HepG2 (cell line): ENCODE measurements at regions not wholly inside any gene's neighbourhood (a gene's known extent, or its start where the extent isn't known, plus 50 kb on each side); places are given as distances from the start of the nearest gene placed in this dataset.

Experiments
- ATAC-seq: fragments of 200-7000 bp; cut with Tn5 transposase; 3 replicates; pipeline ENCODE4 v1.9.1; 2020; ENCODE audit warnings: mild to moderate bottlenecking, moderate library complexity
- BruUV-seq: library from RNA; stranded (reverse); fragments of 400-500 nt; replicated peaks from 2 replicates; lab custom pipeline; 2021; lab: Mats Ljungman, UMichigan
- CTCF ChIA-PET: fragments of 300-600 bp; formaldehyde crosslinking; extraction: SDS; loops from one replicate; lab custom pipeline; 2021; ENCODE audit warnings: low total read pairs, inconsistent platforms, low intra/inter-chr PET ratio; lab: Yijun Ruan, JAX
- POLR2A ChIA-PET: fragments of 350-600 bp; sonication (Branson Sonifier 250); formaldehyde crosslinking; loops from one replicate; lab custom pipeline; 2020; ENCODE audit warnings: antibody characterized with exemption, inconsistent platforms; lab: Yijun Ruan, JAX
- DNase-seq: peaks from one replicate; pipeline ENCODE4 v3.0.0-alpha.2; 2015; ENCODE audit warnings: low spot score
- FAIRE-seq: peaks from 3 replicates; lab custom pipeline; 2011; peaks lifted over from hg19 to GRCh38; lab: Jason Lieb, UNC
- H2AFZ ChIP-seq: one replicate; pipeline ENCODE4 v1.6.1; 2011; ENCODE audit warnings: low read length, inconsistent platforms
- H3K27ac ChIP-seq: fragments of 300-600 bp; 3 replicates; pipeline ENCODE4 v1.8.0; 2011; ENCODE audit warnings: mixed run types, mild to moderate bottlenecking, mixed read lengths, low read length, inconsistent platforms; ENCODE audit not compliant: insufficient read depth; ENCODE audit errors: extremely low read length
- H3K27me3 ChIP-seq, 2 experiments: fragments of 200-600 bp in 1 of 2; 2 replicates in 1 of 2; 3 replicates in 1 of 2; pipeline versions ENCODE4 v1.6.0 to v1.8.0; 2011; ENCODE audit warnings: low read length in 2 of 2, mild to moderate bottlenecking in 2 of 2, moderate library complexity in 2 of 2, inconsistent platforms in 1 of 2; ENCODE audit not compliant: insufficient read depth in 2 of 2, control insufficient read depth in 1 of 2
- H3K36me3 ChIP-seq, 2 experiments: fragments of 200-600 bp in 1 of 2; replicated peaks in 1 of 2; 2 replicates in 1 of 2; 3 replicates in 1 of 2; pipeline versions ENCODE4 v1.5.1 to v1.8.0; 2011; ENCODE audit warnings: low read length in 2 of 2, inconsistent platforms in 1 of 2; ENCODE audit not compliant: insufficient read depth in 2 of 2, control insufficient read depth in 1 of 2
- H3K4me1 ChIP-seq: 2 replicates; pipeline ENCODE4 v1.5.1; 2012; ENCODE audit warnings: low read length, inconsistent platforms; ENCODE audit not compliant: insufficient read depth
- H3K4me2 ChIP-seq: 2 replicates; pipeline ENCODE4 v1.6.0; 2011; ENCODE audit warnings: low read depth, low read length, inconsistent platforms
- H3K4me3 ChIP-seq, 3 experiments: fragments of 200-600 bp in 1 of 3; sonication (generic), shearing (Covaris generic) in 1 of 3; replicated peaks in 1 of 3; 2 replicates each; pipeline ENCODE4 v1.5.1; 2011 to 2016; ENCODE audit warnings: low read length in 3 of 3, inconsistent platforms in 2 of 3, low read depth in 2 of 3, mild to moderate bottlenecking in 2 of 3, control low read depth in 1 of 3, mixed read lengths in 1 of 3; ENCODE audit not compliant: insufficient read depth in 1 of 3
- H3K79me2 ChIP-seq: one replicate; pipeline ENCODE4 v1.6.1; 2011; ENCODE audit warnings: low read length, inconsistent platforms; ENCODE audit not compliant: insufficient read depth
- H3K9ac ChIP-seq: 2 replicates; pipeline ENCODE4 v1.6.0; 2011; ENCODE audit warnings: mild to moderate bottlenecking, low read depth, low read length, inconsistent platforms; ENCODE audit not compliant: insufficient read depth
- H3K9me3 ChIP-seq: 2 replicates; pipeline ENCODE4 v1.5.1; 2012; ENCODE audit warnings: mild to moderate bottlenecking, low read length
- H4K20me1 ChIP-seq: 2 replicates; pipeline ENCODE4 v1.6.0; 2011; ENCODE audit warnings: inconsistent platforms, mild to moderate bottlenecking, low read length, moderate library complexity; ENCODE audit not compliant: insufficient read depth
- FOXJ3 ChIP-seq: sonication (generic); formaldehyde crosslinking; IDR thresholded peaks from 2 replicates; pipeline ENCODE4 v1.4.0; 2020; ENCODE audit warnings: missing genetic modification reagents, mild to moderate bottlenecking, borderline replicate concordance
- HES4 ChIP-seq: sonication (generic); formaldehyde crosslinking; IDR thresholded peaks from 2 replicates; pipeline ENCODE4 v1.9.0; 2021; ENCODE audit warnings: mild to moderate bottlenecking, missing genetic modification reagents, borderline replicate concordance
- IRF2 ChIP-seq: IDR thresholded peaks from 2 replicates; pipeline ENCODE4 v1.6.1; 2018; ENCODE audit warnings: missing genetic modification reagents, missing compliant biosample characterization
- KMT2A ChIP-seq: sonication (generic); formaldehyde crosslinking; IDR thresholded peaks from 2 replicates; pipeline ENCODE4 v1.4.0; 2020; ENCODE audit warnings: missing genetic modification reagents
- PHB2 ChIP-seq: fragments of 450-650 bp; IDR thresholded peaks from 2 replicates; pipeline ENCODE4 v1.6.1; 2018; ENCODE audit not compliant: partially characterized antibody
- SOX5 ChIP-seq: IDR thresholded peaks from 2 replicates; pipeline ENCODE4 v1.6.1; 2016; ENCODE audit warnings: borderline replicate concordance
- ZFP82 ChIP-seq: sonication (generic); formaldehyde crosslinking; IDR thresholded peaks from 2 replicates; pipeline ENCODE4 v1.5.1; 2020; ENCODE audit warnings: mild to moderate bottlenecking, missing genetic modification reagents, borderline replicate concordance
- ZNF225 ChIP-seq: sonication (generic); formaldehyde crosslinking; IDR thresholded peaks from 2 replicates; pipeline ENCODE4 v1.4.0; 2020; ENCODE audit warnings: mild to moderate bottlenecking, missing genetic modification reagents
- ZSCAN22 ChIP-seq: sonication (generic); formaldehyde crosslinking; IDR thresholded peaks from 2 replicates; pipeline ENCODE4 v1.4.0; 2020; ENCODE audit warnings: mild to moderate bottlenecking, missing genetic modification reagents
- ZSCAN25 ChIP-seq: sonication (generic); formaldehyde crosslinking; IDR thresholded peaks from 2 replicates; pipeline ENCODE4 v1.8.0; 2022; ENCODE audit warnings: mild to moderate bottlenecking, missing genetic modification reagents
- WGBS: methylation state at CpG from one replicate; pipeline ENCODE4 v1.1.6; 2017; ENCODE audit warnings: low lambda C conversion rate; 5-methylcytosine and 5-hydroxymethylcytosine counted together
- in situ Hi-C: cut with HindIII; loops from 2 replicates; pipeline ENCODE4 v1.10.0; 2017; ENCODE audit warnings: low pct_unique_long_range_greater_than_20kb; ENCODE audit not compliant: extremely low pct_ligation_motif_present
- intact Hi-C: fragments of 100-400 bp; cut with micrococcal nuclease; formaldehyde crosslinking; loops from one replicate; pipeline ENCODE4 v1.10.0; 2022; ENCODE audit not compliant: unreplicated experiment
- TF ChIP-seq, protein P1 (sequence below): IDR thresholded peaks from 2 replicates; pipeline ENCODE4 v1.6.1; 2016; ENCODE audit warnings: missing compliant biosample characterization, missing genetic modification reagents, borderline replicate concordance
- TF ChIP-seq, protein P2 (sequence below): IDR thresholded peaks from 2 replicates; pipeline ENCODE4 v1.6.1; 2016; ENCODE audit warnings: low read depth, borderline replicate concordance

DNA sequence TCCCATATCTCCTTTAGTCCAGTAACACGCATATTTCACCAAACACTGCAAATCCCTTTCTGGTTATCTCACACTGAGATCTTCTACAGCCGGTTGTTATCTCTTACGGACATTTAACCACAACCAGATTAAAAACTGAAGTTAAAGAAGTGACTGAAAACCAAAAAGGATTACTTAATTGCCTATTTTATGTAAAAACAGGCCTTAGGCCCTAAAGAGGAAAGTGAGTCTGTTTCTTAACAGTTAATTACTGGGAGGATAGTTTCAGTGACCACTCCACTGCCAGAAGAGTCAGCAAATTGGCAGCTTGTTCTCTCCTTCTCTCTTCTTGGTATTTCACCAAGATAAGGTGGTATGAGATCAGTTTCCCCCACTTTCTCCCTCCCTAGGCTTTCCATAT lies 161.9 kb upstream of the MEOX2 start (continued):
- TF ChIP-seq, protein P1, sequence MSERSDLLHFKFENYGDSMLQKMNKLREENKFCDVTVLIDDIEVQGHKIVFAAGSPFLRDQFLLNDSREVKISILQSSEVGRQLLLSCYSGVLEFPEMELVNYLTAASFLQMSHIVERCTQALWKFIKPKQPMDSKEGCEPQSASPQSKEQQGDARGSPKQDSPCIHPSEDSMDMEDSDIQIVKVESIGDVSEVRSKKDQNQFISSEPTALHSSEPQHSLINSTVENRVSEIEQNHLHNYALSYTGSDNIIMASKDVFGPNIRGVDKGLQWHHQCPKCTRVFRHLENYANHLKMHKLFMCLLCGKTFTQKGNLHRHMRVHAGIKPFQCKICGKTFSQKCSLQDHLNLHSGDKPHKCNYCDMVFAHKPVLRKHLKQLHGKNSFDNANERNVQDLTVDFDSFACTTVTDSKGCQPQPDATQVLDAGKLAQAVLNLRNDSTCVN (CRISPR knock-in tag), result no peak
- no peak for TF ChIP-seq ZNF225 (CRISPR knock-in tag)

DNA sequence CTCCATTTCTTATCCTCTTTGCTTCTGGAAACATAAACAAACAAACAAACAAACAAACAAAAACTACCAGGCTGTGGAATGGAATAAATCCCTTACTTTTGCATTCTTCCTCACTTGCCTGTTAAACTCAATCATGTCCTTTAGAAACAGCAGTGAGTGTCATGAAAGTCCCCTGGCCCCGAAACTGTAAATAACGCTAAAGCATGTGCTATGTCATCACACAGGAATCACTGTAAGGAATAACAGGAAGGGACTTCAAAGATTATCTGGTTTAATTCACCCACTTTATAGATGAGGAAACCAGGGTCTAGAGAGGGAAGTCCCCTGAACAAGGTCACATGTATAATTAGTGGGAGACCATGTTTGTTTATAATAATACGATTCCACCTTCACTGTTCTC lies 159.4 kb upstream of the MEOX2 start:
- in situ Hi-C loops, result no loop called here
- no TSS peak for BruUV-seq
- Histone ChIP-seq H3K4me2 (no peak overlapping the region), H2AFZ (no peak overlapping the region), H3K27me3 (no peaks in the 10 kb centered on the region), H3K4me1 (no peaks in the 10 kb centered on the region), H3K36me3 (no peaks in the 10 kb centered on the region), H3K27ac (no peak overlapping the region), H3K79me2 (no peaks in the 10 kb centered on the region), H3K9ac (no peak overlapping the region), H3K4me3 (no peak overlapping the region), H3K9me3 (no peaks in the 10 kb centered on the region), H4K20me1 (no peaks in the 10 kb centered on the region)
- no peak for DNase-seq
- ATAC-seq, result no peak
- TF ChIP-seq SOX5 (no peak), KMT2A (CRISPR knock-in tag) (no peak), ZFP82 (CRISPR knock-in tag) (no peak), IRF2 (CRISPR knock-in tag) (no peak), HES4 (CRISPR knock-in tag) (no peak), ZSCAN22 (no peak), PHB2 (no peak), FOXJ3 (CRISPR knock-in tag) (no peak), ZSCAN25 (CRISPR knock-in tag) (no peak)
- TF ChIP-seq, protein P2, sequence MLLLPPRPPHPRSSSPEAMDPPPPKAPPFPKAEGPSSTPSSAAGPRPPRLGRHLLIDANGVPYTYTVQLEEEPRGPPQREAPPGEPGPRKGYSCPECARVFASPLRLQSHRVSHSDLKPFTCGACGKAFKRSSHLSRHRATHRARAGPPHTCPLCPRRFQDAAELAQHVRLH (CRISPR knock-in tag), result no peak
- no peak for FAIRE-seq
- ChIA-PET POLR2A (no interaction called here), CTCF (no interaction called here)
- 31% methylated on average over 3 of the region's 3 CpGs for WGBS
- intact Hi-C loops, result no loop called here
